Left lobe of liver (tissue), 2 donors: ENCODE measurements at regions not wholly inside any gene's neighbourhood (a gene's known extent, or its start where the extent isn't known, plus 50 kb on each side); places are given as distances from the start of the nearest gene placed in this dataset.
A peak's percentile ranks its signal among the peaks of the same experiment; 100 is the strongest.

ENCODE experiments used
- ATAC-seq: fragments of 200-7000 bp; cut with Tn5 transposase; one replicate; pipeline ENCODE4 v1.9.1; 2020; ENCODE audit warnings: mild to moderate bottlenecking, moderate library complexity
- DNase-seq: peaks from one replicate; pipeline ENCODE4 v3.0.0-alpha.2; 2020; ENCODE audit warnings: low spot score
- donor health status: DM: no; HTN: no; CAD: no; lungs with moderate emphysema.
- donor health status: DM: no; HTN: yes; CAD: no.

DNA sequence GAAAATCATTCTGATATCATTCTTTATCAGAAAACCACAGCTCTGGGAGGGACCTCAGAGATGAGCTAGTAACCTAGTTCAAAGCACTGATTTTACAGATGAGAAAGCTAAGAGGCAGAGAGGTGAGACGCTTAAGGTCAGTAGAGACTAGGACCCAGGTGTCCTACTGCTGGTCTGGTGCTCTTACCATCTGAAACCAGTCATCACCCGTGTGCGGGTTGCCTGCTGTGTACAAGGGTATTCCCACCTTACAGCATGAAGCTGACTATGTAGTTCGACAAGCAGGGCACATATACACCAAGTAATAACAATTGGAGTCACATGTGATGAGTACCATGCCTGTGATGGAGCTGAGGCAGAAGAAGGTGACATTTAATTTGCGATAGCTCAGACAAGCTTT lies 133.7 kb downstream of the ADAMTS15 start:
- DNase-seq (no peak), ATAC-seq (no peak)

DNA sequence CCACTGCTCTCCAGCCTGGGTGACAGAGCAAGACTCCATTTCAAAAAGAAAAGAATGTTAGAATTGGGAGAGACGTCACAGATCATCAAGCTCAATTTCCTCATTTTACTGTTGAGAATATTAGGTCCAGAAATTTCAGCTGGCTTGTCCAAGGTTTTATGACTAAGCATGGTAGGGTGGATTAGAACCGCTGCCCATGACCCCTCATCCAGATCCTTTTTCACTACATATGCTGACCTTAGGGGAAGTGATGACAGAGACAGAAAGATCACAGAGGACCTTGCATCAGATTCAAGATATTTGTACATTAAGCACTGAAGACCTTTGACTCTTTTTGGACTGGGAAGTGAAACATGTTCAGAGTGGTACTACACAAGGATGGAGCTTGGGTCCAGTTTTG lies 134.5 kb downstream of the ADAMTS15 start:
- no peak for DNase-seq
- ATAC-seq: no peak

GRCh38 chr11:130583801-130584211 lies 135.4 kb downstream of the ADAMTS15 start:
- ATAC-seq (no peak), DNase-seq (no peak)

GRCh38 chr11:130585545-130585944 lies 137.1 kb downstream of the ADAMTS15 start:
- ATAC-seq (no peak), DNase-seq (no peak)

DNA sequence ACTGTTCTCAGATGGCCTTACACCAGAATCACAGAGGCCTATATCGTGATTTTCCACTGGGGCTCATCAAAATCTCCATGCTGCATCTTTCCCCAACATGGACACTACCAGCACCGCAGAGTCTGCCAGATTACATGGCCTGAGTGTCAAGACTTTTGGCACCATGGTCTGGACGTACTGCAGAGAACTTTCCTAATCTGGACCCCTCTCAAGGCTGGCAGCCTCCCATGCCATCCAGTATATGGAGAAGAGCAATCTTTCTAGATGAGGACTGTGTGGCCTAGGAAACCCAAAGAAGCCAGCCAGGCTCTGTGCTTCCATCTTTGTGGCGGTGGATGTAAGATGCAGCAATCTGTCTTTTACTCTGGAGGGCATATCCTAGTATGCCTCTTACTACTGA lies 139.2 kb downstream of the ADAMTS15 start:
- DNase-seq (no peak), ATAC-seq (no peak)

DNA sequence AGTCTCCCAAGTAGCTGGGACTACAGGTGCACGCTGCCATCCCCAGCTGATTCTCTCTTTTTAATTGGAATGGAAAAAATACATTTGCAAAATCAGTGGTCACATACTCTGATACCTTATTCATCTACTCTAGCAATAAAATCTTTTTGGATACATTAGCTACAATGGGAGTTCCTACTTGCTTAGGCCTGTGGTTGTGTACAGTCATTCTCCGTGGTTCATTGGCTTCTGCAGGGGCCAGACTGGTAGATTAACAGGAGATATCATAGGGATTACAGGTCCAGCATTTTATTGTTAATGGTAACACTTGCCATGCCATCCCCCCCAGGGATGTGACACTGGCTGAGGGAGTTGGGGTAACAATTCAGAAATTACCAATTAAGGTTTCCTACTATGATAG lies 140.0 kb downstream of the ADAMTS15 start:
- DNase-seq (no peak), ATAC-seq (no peak)

DNA sequence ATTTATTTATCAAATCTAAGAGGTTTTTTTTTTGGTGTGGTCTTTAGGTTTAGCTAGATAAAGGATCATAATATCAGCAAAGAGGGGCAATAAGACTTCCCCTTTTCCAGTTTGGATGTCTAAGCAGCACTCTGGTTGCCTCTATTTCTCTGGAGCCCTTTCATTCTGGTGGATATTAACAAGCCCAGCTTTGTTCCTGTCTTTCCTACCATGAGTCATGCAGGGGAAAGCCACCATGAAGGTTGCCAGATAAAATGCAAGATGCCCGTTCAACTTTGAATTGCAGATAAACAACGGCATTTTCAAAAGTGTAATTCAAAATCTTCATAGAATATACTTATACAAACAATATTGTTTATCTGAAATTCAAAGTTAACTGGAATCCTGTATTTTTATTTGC lies 143.6 kb downstream of the ADAMTS15 start:
- ATAC-seq (no peak), DNase-seq (no peak)

DNA sequence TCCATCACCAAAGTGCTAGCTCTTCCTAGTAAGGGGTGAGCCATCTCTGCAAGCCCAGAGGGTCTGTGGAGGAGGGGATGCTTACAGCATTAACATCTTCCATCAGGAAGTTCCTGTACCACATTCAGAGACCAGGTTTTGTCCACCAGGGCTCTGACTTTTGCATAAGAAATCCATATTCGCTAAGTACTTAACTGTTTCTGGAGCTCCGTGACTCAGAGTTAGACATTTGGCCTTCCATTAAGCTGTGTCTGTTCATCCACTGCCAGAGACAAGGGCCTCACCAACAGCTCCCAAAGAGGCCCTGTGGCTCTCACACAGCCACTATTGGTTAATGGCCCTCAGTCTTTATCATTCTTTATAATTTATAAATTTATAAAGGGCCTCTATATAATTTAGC lies 144.6 kb downstream of the ADAMTS15 start:
- ATAC-seq: no peak
- no peak for DNase-seq

DNA sequence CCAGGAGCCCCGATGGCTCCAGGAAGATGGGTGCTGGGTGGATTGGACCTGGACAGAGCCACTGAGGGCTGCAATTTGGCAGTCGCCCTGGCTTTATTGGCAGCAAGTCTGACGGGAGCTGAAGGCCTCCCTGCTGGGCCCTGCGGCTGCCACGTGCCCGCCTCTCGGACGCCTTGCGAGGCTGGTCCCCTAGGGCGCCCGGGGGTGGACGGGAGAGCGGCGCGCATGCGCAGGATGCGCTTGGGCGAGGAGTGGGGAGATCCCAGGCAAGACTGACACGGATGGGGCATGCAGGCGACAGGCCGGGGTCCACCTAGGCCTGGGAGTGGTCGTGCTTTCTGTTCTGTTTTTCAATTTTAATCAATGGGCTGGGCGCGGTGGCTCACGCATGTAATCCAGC lies 150.0 kb downstream of the ADAMTS15 start:
- ATAC-seq: no peak
- DNase-seq: no peak

GRCh38 chr11:130599073-130599654 lies 150.7 kb downstream of the ADAMTS15 start:
- ATAC-seq: no peak
- DNase-seq: no peak

GRCh38 chr11:130600139-130600538 lies 151.7 kb downstream of the ADAMTS15 start:
- DNase-seq: no peak
- ATAC-seq: no peak

- no peak for ATAC-seq
- DNase-seq: no peak
Observed at GRCh38 chr11:130600616-130601015, 152.2 kb downstream of the ADAMTS15 start.

GRCh38 chr11:130601141-130601540 lies 152.7 kb downstream of the ADAMTS15 start:
- no peak for DNase-seq
- ATAC-seq: peak; percentile 58

- ATAC-seq (no peak), DNase-seq (no peak)
Observed at GRCh38 chr11:130601764-130602460, 153.5 kb downstream of the ADAMTS15 start.

DNA sequence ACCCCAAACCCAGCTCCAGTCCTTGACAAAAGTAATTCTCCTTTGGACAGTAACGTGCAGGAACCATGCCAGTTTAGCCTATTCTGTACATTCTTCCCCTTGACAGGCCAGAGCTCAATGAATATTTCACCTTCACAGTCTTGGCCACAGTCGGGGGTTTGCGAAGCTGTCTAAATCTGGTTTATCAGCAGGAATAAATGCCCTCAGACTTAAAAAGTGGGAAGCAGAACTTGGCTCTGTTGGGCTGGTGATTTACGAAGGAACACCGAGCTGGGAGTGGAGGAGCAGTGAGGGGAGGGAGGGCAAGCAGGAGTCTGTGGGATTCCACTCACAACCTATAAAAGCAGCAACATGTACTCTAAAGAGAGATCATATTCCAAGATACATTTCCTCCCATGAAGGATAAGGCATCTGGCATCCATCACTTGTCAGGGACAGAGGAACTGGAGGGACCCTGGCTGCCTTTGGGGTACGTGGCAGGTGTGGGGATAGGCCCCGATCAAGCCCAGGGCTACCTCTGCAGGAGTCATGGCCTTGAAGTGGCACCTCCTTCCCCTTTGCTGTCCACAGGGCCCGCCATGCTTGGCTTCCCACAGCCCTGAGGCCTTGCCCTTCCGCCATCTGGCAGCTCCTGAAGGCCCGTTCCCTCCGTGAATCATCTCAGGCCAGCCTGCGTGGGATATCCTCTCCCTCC lies 154.3 kb downstream of the ADAMTS15 start:
- no peak for DNase-seq
- ATAC-seq: no peak

DNA sequence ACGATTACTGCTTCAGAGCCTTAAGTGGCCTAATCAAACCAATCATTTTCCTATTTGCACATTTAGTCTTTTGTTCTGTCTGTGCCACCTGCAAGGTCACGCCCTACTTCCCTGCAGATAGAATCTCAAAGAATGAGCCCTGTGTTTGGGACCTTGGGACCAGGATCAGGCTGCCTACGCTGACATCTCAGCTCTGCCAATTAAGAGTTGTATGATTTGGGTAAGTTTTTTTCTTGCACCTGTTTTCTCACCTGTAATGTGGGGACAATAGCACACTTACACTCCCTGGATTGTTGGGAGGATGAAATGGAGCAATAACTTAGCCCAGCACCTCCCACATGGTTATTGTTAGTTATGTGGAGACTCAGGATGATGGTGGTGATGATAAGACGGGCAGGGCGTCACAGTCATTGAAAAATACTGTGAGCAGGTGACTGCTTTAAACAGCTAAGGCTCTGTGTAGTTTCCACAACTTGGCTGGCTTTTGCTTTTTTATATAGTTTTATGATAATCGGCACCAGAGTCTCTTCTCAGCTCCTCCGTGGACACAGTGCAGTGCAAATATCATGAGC lies 155.0 kb downstream of the ADAMTS15 start:
- ATAC-seq: no peak
- no peak for DNase-seq

GRCh38 chr11:130604606-130605005 lies 156.2 kb downstream of the ADAMTS15 start:
- DNase-seq (no peak), ATAC-seq (no peak)

- no peak for DNase-seq
- ATAC-seq: no peak
Observed at GRCh38 chr11:130606178-130606577, 157.7 kb downstream of the ADAMTS15 start.

DNA sequence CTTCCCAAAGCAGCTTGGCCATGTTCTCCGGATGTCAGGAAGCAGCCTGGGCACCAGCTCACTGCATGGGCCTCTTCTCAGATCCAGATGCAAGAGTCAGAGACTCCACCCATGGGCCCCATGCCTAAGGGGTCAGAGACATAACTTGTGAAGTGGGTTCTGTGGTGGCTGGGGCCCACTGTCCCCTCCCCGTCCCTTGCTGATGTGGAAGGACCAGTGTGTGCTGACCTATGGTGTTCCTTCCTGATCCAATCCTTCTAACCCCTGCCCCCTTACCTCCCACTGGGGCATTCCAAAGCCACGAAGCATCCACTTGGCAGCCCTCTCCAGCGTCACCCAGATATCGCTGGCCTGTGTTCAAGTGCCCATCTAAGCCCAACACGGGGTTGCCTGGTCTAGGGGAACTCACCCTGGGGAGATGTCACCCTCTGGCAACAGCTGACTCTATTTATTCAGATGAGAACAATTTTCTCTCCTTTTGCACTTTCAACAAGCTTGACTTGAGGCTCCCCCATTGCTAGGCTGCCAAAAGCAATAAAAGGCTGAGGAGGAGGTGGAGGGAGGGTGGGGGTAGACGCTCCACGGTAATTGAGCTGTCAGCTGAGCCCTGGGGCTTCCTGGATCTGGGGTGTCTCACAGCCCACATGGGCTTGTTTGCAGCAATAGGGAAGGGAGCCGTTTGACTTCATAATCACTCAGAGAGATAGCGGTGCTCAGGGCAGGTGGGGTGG lies 158.5 kb downstream of the ADAMTS15 start:
- no peak for ATAC-seq
- DNase-seq: no peak

GRCh38 chr11:130608287-130608686 lies 159.8 kb downstream of the ADAMTS15 start:
- DNase-seq: no peak
- ATAC-seq: no peak
